ENCODE measurements at regions not wholly inside any gene's neighbourhood (a gene's known extent, or its start where the extent isn't known, plus 50 kb on each side); places are given as distances from the start of the nearest gene placed in this dataset.

GRCh38 chr5:96275051-96275450 lies 158.0 kb downstream of the PCSK1 start:
- Mint-ChIP-seq H3K4me3 (ENCODE audit: unreplicated experiment) (no peak overlapping the region), H3K4me1 (ENCODE audit: low read depth) (peaks cover 10% of the 10 kb centered on the region), H3K36me3 (ENCODE audit: low read depth) (peaks cover 5% of the 10 kb centered on the region), H3K27me3 (ENCODE audit: low read depth) (no peaks in the 10 kb centered on the region), H3K9me3 (ENCODE audit: low read depth) (peaks cover 13% of the 10 kb centered on the region), H3K27ac (ENCODE audit: unreplicated experiment) (no peak overlapping the region)
- TF ChIP-seq CTCF (IDR thresholded peaks at IDR 0.05), result no peak
- DNase-seq (ENCODE audit: low spot score), result no peak

GRCh38 chr5:96265487-96265886 lies 167.6 kb downstream of the PCSK1 start:
- no peaks in the 10 kb centered on the region for H3K27me3 Mint-ChIP-seq (ENCODE audit: low read depth)
- H3K9me3 Mint-ChIP-seq (ENCODE audit: low read depth), result peaks cover 33% of the 10 kb centered on the region
- TF ChIP-seq CTCF (IDR thresholded peaks at IDR 0.05), result no peak
- no peak overlapping the region for H3K27ac Mint-ChIP-seq (ENCODE audit: unreplicated experiment)
- no peak for DNase-seq (ENCODE audit: low spot score)
- no peaks in the 10 kb centered on the region for H3K4me1 Mint-ChIP-seq (ENCODE audit: low read depth)
- H3K4me3 Mint-ChIP-seq (ENCODE audit: unreplicated experiment), result no peak overlapping the region
- H3K36me3 Mint-ChIP-seq (ENCODE audit: low read depth), result peaks cover 20% of the 10 kb centered on the region

- H3K36me3 Mint-ChIP-seq (ENCODE audit: low read depth), result peaks cover 7% of the 10 kb centered on the region
- H3K27ac Mint-ChIP-seq (ENCODE audit: unreplicated experiment), result no peak overlapping the region
- no peak for TF ChIP-seq CTCF (IDR thresholded peaks at IDR 0.05)
- H3K27me3 Mint-ChIP-seq (ENCODE audit: low read depth), result no peaks in the 10 kb centered on the region
- DNase-seq (ENCODE audit: low spot score), result no peak
- peaks cover 11% of the 10 kb centered on the region for H3K4me1 Mint-ChIP-seq (ENCODE audit: low read depth)
- H3K4me3 Mint-ChIP-seq (ENCODE audit: unreplicated experiment), result no peak overlapping the region
- peaks cover 19% of the 10 kb centered on the region for H3K9me3 Mint-ChIP-seq (ENCODE audit: low read depth)
These were observed 169.0 kb downstream of the PCSK1 start for GRCh38 chr5:96264047-96264446.

- H3K4me1 Mint-ChIP-seq (ENCODE audit: low read depth), result peaks cover 30% of the 10 kb centered on the region
- H3K27ac Mint-ChIP-seq (ENCODE audit: unreplicated experiment), result no peak overlapping the region
- DNase-seq (ENCODE audit: low spot score), result no peak
- peaks cover 11% of the 10 kb centered on the region for H3K9me3 Mint-ChIP-seq (ENCODE audit: low read depth)
- no peaks in the 10 kb centered on the region for H3K27me3 Mint-ChIP-seq (ENCODE audit: low read depth)
- TF ChIP-seq CTCF (IDR thresholded peaks at IDR 0.05), result no peak
- peaks cover 7% of the 10 kb centered on the region for H3K36me3 Mint-ChIP-seq (ENCODE audit: low read depth)
- no peak overlapping the region for H3K4me3 Mint-ChIP-seq (ENCODE audit: unreplicated experiment)
These were observed 170.9 kb downstream of the PCSK1 start for GRCh38 chr5:96262105-96262504.

GRCh38 chr5:96260009-96260408 lies 173.0 kb downstream of the PCSK1 start:
- Mint-ChIP-seq H3K9me3 (ENCODE audit: low read depth) (no peaks in the 10 kb centered on the region), H3K27ac (ENCODE audit: unreplicated experiment) (peak overlapping the region; percentile 82), H3K4me1 (ENCODE audit: low read depth) (peaks cover 44% of the 10 kb centered on the region), H3K27me3 (ENCODE audit: low read depth) (no peaks in the 10 kb centered on the region), H3K4me3 (ENCODE audit: unreplicated experiment) (no peak overlapping the region), H3K36me3 (ENCODE audit: low read depth) (no peaks in the 10 kb centered on the region)
- no peak for TF ChIP-seq CTCF (IDR thresholded peaks at IDR 0.05)
- no peak for DNase-seq (ENCODE audit: low spot score)
